ENCODE measurements at regions not wholly inside any gene's neighbourhood (a gene's known extent, or its start where the extent isn't known, plus 50 kb on each side); places are given as distances from the start of the nearest gene placed in this dataset.
"Not testable (repeated sequence)": the region's sequence is repeated elsewhere in the genome, so short reads cannot be mapped to it uniquely, and the experiment has no call there.

DNA sequence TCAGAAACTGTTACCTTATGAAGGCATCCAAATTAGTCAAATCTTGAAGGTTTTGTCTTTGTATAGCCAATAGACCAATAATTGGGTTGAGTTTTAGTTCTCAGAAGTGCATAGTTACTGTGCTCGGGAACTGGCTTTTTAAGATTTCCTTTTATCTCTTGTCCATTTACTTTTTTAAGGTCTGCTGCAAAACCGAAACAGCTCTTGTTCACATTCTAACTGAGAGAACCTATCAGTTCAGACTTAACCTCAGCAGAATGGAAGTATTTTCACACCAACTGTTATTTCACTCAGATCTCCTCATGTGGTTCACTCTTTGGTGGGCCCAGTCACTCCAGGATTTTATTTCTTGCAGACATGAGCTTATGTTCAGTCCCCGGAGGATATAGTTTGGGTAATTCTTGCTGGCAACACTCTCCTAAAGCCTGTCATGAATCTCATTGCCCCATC, 55.5 kb downstream of the TPBG start:
- no peak for DNase-seq (ENCODE audit: low spot score)

GRCh38 chr6:82419859-82420258, 56.2 kb downstream of the TPBG start:
- no peak for DNase-seq (ENCODE audit: low spot score)

- no peak for DNase-seq (ENCODE audit: low spot score)
These were observed 67.0 kb downstream of the TPBG start for GRCh38 chr6:82430611-82431010.

DNA sequence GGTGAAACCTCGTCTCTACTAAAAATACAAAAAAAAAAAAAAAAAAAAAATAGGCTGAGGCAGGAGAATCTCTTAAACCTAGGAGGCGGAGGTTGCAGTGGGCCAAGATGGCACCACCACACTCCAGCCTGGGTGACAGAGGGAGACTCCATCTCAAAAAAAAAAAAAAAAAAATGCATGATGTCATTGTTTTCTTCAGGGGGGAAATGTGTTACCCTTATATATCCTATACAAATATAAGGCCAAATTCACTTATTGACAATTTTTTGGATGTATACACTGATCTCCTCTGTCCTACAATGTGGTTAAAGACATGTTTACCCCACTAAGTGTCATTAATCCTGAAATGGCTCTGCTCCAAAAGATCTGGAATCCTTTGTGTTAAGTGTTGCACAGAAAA, 73.1 kb downstream of the TPBG start:
- no peak for DNase-seq (ENCODE audit: low spot score)

DNA sequence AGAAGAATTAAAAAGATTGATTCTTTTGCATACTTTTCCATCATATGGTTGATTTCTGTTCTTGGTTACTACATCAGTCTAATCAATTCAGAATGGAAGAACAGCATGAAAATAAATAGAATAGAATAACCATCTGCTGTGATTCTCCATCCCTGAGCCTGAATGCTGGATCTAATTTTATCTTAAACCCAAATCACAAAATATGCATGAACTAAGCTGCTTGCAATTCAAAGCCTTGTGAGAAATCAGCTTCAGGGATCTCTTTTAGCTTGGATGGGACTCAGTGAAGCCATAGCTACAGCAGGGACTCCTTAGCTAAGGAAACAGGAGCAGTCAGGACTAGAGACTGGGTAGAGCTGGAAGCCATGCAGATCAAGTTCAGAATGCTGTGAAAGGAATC, 74.1 kb downstream of the TPBG start:
- peak; percentile 14 for DNase-seq (ENCODE audit: low spot score)

DNA sequence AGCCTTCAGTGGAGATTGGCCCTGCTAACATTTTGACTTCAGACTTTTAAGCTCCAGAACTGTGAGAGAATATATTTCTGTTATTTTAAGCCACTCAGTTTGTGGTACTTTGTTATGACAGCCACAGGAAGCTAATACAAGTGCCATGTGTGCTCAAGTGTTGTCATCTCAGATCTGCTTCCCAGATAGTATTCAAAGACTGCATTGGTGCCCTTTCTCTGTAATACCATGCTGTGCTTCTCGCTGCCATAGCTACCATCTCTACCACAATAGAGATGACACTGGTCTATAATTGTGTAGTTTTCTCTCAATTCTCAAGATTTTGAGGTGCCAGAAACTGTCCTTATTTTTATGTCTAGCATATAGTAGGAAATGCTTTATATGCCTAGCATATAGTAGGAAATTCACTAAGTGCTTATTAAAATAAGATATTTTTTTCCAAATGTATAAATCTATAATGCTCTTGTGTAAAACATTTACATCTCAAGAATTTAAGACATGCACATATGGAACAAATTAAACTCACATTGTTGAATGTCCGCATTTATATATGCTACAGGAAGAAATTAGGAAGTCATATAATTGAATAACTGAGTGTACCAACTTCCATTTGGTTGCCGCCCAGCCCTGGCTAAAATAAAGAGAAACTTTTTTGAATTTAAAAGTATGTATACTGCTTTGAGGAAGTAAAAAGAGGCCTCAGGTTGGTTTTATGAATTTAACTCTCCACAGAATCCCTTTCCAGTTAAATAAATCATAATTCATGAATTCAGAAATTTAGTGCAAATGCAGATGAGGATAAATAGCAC, 77.6 kb downstream of the TPBG start:
- no peak for DNase-seq (ENCODE audit: low spot score)

DNA sequence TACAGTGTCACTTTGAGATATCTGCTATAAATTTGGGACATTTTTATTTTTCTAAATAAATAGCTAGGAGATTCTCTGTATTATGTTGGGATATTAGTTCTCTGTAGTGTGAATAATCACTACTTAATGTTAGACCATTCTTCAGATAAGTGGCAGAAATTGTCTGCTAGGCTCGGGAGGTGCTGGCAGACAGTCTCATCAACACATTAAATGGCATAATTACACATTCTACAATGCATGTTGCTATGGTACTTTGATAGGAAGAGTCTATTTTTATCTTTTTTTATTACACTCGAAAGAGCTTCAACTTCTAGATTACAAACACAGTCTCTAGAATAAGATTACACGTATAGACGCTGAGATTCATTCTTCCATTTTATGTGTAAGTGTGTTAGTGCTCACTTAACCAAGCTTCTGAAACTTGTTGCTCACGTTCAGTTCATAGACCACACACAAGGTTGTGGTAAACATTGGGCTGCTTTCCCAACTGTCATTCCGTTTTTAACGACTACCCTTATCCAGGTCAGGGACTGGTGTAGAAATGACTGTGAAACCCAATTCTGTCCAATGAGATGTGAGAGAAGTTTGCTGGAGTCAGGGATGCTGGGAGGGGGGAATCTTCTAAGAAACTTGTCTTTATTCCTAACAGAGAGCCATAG, 78.6 kb downstream of the TPBG start:
- no peak for DNase-seq (ENCODE audit: low spot score)

- no peak for DNase-seq (ENCODE audit: low spot score)
These were observed 94.5 kb downstream of the TPBG start for GRCh38 chr6:82458147-82458546.

GRCh38 chr6:82458705-82459104, 95.1 kb downstream of the TPBG start:
- DNase-seq (ENCODE audit: low spot score): no peak

DNA sequence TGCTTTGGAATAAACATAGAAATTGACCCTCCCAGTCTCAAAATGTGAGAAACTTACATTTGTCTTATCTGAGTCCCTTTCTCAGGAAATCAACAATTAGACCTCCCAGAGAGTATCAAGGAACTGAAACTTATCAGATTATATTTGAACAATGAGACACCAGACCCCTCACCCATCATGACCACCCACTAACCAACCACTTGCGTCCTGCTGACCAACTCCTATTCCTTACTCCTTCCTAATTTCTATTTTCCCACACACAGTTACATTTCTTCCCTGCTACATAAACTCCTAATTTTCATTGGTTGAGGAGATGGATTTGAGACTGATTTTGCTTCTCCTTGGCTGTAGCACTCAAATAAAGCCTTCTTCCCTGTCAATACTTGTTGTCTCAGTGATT, 97.9 kb downstream of the TPBG start:
- no peak for DNase-seq (ENCODE audit: low spot score)

- no peak for DNase-seq (ENCODE audit: low spot score)
These were observed 103.7 kb downstream of the TPBG start for GRCh38 chr6:82467338-82467737.

DNA sequence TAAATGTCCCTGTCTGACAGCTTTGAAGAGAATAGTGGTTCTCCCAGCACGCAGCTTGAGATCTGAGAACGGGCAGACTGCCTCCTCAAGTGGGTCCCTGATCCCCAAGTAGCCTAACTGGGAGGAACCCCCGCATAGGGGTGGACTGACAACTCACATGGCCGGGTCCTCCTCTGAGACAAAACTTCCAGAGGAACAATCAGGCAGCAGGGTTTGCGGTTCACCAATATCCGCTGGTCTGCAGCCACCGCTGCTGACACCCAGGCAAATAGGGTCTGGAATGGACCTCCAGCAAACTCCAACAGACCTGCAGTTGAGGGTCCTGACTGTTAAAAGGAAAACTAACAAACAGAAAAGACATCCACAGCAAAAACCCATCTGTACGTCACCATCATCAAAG, 106.5 kb downstream of the TPBG start:
- not testable (repeated sequence) for DNase-seq (ENCODE audit: low spot score)

DNA sequence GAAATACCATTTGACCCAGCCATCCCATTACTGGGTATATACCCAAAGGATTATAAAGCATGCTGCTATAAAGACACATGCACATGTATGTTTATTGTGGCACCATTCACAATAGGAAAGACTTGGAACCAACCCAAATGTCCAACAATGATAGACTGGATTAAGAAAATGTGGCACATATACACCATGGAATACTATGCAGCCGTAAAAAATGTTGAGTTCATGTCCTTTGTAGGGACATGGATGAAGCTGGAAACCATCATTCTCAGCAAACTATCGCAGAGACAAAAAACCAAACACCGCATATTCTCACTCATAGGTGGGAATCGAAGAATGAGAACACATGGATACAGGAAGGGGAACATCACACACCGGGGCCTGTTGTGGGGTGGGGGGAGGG, 111.5 kb downstream of the TPBG start:
- DNase-seq (ENCODE audit: low spot score): not testable (repeated sequence)

DNA sequence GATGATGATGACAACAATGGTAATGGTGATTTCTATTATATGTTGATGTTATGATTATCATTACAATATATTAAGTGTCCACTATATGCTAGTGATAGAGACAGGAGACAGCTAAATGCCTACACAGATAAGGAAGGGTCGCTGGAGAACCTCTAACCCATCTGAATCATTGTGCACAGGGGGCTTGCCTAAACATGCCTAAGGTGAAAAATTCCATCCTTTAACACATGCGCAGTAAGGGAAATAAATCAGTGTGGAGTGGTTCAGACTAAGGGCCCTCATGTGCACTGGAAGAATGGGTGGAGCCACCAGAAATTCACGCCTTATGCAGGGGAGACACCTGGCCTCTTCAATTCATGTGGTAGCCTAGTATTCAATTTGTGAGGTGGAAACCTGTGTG, 120.4 kb downstream of the TPBG start:
- no peak for DNase-seq (ENCODE audit: low spot score)

GRCh38 chr6:82484737-82485626, 121.4 kb downstream of the TPBG start:
- DNase-seq (ENCODE audit: low spot score): no peak

GRCh38 chr6:82487895-82488294, 124.3 kb downstream of the TPBG start:
- DNase-seq (ENCODE audit: low spot score): no peak

- DNase-seq (ENCODE audit: low spot score): no peak
These were observed 124.8 kb downstream of the TPBG start for GRCh38 chr6:82488403-82488802.

GRCh38 chr6:82492134-82492533, 128.5 kb downstream of the TPBG start:
- DNase-seq (ENCODE audit: low spot score): no peak

DNA sequence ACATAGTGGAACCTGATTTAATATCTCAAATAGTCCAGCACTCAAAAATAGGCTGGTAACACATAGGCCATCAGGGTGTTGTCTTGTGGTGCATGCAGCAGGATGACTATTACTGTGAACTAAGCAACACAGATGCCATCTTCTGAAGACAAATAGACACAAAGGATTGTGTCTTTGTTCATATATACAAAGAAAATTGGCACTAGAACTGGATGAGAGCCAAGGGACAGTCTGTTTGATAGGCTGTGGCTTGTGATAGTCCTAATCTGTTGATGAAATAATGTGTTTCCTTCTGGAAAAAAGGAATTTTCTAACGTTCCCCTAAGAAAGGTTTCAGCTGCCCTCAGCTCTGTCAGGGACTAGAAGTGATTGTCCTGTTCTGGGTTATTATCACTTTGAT, 129.8 kb downstream of the TPBG start:
- DNase-seq (ENCODE audit: low spot score): no peak

GRCh38 chr6:82494367-82494766, 130.8 kb downstream of the TPBG start:
- no peak for DNase-seq (ENCODE audit: low spot score)

- not testable (repeated sequence) for DNase-seq (ENCODE audit: low spot score)
These were observed 138.3 kb downstream of the TPBG start for GRCh38 chr6:82501901-82502300.

GRCh38 chr6:82506526-82506925, 142.9 kb downstream of the TPBG start:
- DNase-seq (ENCODE audit: low spot score): no peak

- no peak for DNase-seq (ENCODE audit: low spot score)
These were observed 143.5 kb downstream of the TPBG start for GRCh38 chr6:82507112-82507511.

All from Ammon's horn (tissue), 1 donor.